Psoas muscle (tissue), 7 donors: ENCODE measurements at regions not wholly inside any gene's neighbourhood (a gene's known extent, or its start where the extent isn't known, plus 50 kb on each side); places are given as distances from the start of the nearest gene placed in this dataset.

Experiments
- ATAC-seq, 4 donors: fragments of 200-7000 bp; cut with Tn5 transposase; one replicate each; pipeline ENCODE4 v1.9.1; 2020; ENCODE audit warnings: moderate library complexity in 3 of 4, mild to moderate bottlenecking in 2 of 4
- DNase-seq, 2 donors: peaks; one replicate each; pipeline ENCODE4 v3.0.0-alpha.2; 2020
- H3K27ac ChIP-seq: fragments of 200-600 bp; one replicate; pipeline ENCODE4 v1.8.0; 2022
- H3K27me3 ChIP-seq, 3 donors: fragments of 200-600 bp in 1 of 3; one replicate each; pipeline versions ENCODE4 v1.6.1 to v1.8.0; 2013 to 2022; ENCODE audit warnings: low read length in 2 of 3, mild to moderate bottlenecking in 2 of 3, moderate library complexity in 1 of 3; ENCODE audit not compliant: insufficient read depth in 3 of 3
- H3K36me3 ChIP-seq, 2 donors: fragments of 200-600 bp in 1 of 2; one replicate each; pipeline versions ENCODE4 v1.6.1 to v1.8.0; 2013 to 2022; ENCODE audit warnings: low read depth in 1 of 2, mild to moderate bottlenecking in 1 of 2, moderate library complexity in 1 of 2; ENCODE audit not compliant: insufficient read depth in 1 of 2
- H3K4me1 ChIP-seq: fragments of 200-600 bp; one replicate; pipeline ENCODE4 v1.8.0; 2022
- H3K4me3 ChIP-seq: fragments of 200-600 bp; one replicate; pipeline ENCODE4 v1.8.0; 2022; ENCODE audit warnings: mild to moderate bottlenecking
- H3K9me3 ChIP-seq: fragments of 200-600 bp; one replicate; pipeline ENCODE4 v1.8.0; 2022
- WGBS, 3 donors: extraction: QIAGEN DNeasy Blood & Tissue Kit; methylation state at CpG; one replicate each; pipeline versions ENCODE4 v1.1.6 to v1.1.7; 2013; 5-methylcytosine and 5-hydroxymethylcytosine counted together
- intact Hi-C, 2 donors: fragments of 100-400 bp; cut with DNase I; formaldehyde crosslinking; loops; one replicate each; pipeline versions ENCODE4 v1.11.0 to v1.14.2; 2022
- TF ChIP-seq, protein P1 (sequence below): fragments of 200-600 bp; IDR thresholded peaks from one replicate; pipeline ENCODE4 v1.8.0; 2022; ENCODE audit warnings: antibody characterized with exemption
- donor health status: healthy with polysubstance abuse.
- donor health status: DM: no; HTN: no; CAD: no; lungs with moderate emphysema.
- donor health status: Bipolar disorder and iron deficiency.
- donor health status: healthy.
- donor health status: DM: yes; HTN: yes; CAD: no.
- donor health status: DM: no; HTN: no; CAD: no.
- donor health status: DM: yes; HTN: yes; CAD: no.

DNA sequence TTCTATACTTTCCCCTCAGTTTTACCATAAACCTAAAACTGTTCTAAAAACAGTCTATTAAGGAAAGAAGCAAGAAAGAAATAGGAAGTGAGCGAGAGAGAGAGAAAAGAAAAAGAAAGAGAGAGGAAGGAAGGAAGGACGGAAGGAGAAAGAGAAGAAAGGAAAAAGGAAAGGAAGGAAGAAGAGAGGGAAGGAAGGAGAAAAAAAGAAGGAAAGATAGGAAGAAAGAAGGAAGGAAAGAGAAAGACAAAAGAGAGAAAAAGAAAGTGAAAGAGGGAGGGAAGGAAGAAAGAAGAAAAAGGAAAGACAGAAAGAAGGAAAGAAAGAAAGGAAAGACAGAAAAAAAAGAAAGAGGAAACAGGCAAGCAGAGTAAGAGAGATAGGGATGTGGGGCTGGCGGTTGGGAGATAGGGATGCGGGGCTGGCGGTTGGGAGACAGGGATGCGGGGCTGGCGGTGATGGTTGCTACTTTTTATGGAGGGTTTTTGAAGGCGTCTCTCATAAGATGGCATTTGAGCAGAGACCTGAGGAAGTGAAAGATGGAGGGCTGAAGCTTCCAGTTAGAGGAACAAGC lies 70.4 kb upstream of the IRF2BP2 start:
- no peaks in the 10 kb centered on the region for H3K27me3 ChIP-seq
- TF ChIP-seq, protein P1, sequence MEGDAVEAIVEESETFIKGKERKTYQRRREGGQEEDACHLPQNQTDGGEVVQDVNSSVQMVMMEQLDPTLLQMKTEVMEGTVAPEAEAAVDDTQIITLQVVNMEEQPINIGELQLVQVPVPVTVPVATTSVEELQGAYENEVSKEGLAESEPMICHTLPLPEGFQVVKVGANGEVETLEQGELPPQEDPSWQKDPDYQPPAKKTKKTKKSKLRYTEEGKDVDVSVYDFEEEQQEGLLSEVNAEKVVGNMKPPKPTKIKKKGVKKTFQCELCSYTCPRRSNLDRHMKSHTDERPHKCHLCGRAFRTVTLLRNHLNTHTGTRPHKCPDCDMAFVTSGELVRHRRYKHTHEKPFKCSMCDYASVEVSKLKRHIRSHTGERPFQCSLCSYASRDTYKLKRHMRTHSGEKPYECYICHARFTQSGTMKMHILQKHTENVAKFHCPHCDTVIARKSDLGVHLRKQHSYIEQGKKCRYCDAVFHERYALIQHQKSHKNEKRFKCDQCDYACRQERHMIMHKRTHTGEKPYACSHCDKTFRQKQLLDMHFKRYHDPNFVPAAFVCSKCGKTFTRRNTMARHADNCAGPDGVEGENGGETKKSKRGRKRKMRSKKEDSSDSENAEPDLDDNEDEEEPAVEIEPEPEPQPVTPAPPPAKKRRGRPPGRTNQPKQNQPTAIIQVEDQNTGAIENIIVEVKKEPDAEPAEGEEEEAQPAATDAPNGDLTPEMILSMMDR: no peak
- H3K4me1 ChIP-seq: peaks cover 18% of the 10 kb centered on the region
- no peak overlapping the region for H3K4me3 ChIP-seq
- WGBS, 3 donors: 96 to 99% (median 98%) methylated on average over 8 of the region's 8 CpGs
- no peak overlapping the region for H3K27ac ChIP-seq
- no peak for ATAC-seq
- H3K36me3 ChIP-seq: no peaks in the 10 kb centered on the region
- DNase-seq: no peak
- intact Hi-C loops: loop anchor here (5.0 kb wide), 2 partner anchors 53 to 63 kb away; no protein-coding TSS in a partner anchor
- no peaks in the 10 kb centered on the region for H3K9me3 ChIP-seq

DNA sequence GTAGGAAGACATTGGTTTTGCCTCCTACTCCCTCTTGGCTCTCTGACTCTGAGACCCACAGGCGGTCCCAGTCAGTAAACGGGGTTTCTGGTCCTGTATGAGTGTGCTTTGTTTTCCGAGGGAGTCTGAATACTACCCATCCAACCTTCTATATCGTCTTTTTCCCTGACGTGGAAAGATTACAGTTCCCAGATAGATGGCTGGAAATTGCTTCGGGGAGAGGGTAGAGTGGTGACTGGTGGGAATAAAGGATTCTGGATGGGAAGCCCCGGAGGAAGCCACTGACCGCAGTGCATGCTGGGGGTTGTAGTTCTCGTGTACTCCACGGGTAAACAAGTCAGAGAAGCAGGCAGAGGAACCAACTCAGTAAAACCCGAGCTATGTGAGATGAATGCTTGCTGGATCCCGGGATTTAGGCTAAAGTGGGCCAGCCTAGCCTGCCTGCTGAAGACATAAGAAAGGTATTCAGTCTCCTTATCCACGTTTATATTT lies 66.2 kb upstream of the IRF2BP2 start:
- intact Hi-C loops: no loop called here
- peaks cover 6% of the 10 kb centered on the region for H3K4me1 ChIP-seq
- 1 to 9% (median 3%) methylated on average over 13 of the region's 13 CpGs for WGBS, 3 donors
- ATAC-seq (peak; percentile 90 to 98 (median 93)), DNase-seq (peak; percentile 85 to 87)
- no peaks in the 10 kb centered on the region for H3K36me3 ChIP-seq
- TF ChIP-seq, protein P1: no peak
- peak overlapping the region; percentile 78 for H3K27ac ChIP-seq
- no peaks in the 10 kb centered on the region for H3K27me3 ChIP-seq
- H3K4me3 ChIP-seq: peak overlapping the region; percentile 71
- H3K9me3 ChIP-seq: no peaks in the 10 kb centered on the region

DNA sequence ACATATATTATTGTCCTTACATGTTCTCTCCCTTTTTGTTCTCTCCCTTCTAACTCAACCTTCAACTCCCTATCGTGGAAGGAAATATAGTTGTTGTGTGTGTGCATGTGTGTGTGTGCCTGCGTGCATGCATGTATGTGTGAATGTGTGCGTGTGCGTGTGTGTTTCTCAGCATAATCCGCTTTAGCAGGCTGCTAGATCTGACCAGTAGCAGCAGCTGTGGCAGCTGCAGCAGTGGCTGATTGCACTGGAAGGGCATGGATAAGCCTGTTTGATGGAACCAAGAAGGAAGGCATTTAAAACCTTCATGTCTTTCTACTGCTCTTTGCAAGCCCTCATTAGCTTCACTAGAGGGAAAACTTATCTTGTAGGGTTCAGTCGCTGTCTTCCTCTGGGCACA lies 65.6 kb upstream of the IRF2BP2 start:
- no peaks in the 10 kb centered on the region for H3K9me3 ChIP-seq
- H3K36me3 ChIP-seq: no peaks in the 10 kb centered on the region
- ATAC-seq: peak; percentile 32 to 61 (median 47)
- DNase-seq: no peak
- H3K27ac ChIP-seq: peak overlapping the region; percentile 78
- H3K27me3 ChIP-seq: no peaks in the 10 kb centered on the region
- TF ChIP-seq, protein P1: no peak
- H3K4me3 ChIP-seq: peak overlapping the region; percentile 71
- peaks cover 6% of the 10 kb centered on the region for H3K4me1 ChIP-seq
- 24 to 51% (median 42%) methylated on average over 6 of the region's 6 CpGs for WGBS, 3 donors
- intact Hi-C loops: no loop called here

DNA sequence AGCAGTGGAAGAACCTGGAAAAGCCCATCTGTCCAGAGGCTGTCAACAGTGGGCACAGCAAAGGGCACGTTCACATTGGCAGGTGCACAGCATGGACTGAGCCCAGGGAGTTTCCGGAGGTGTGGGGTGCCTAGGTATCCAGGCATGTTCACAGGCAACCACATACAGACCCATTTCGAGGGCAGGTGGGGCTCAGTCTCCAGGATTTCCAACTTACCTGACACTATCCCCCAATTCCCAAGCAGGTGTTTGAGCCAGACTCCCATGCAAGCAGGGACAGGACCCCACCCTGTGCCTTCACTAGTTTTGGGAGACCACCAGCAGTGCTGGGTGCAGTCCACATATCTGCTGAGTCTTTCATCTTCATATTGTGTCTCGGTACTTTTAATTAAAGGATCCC lies 65.0 kb upstream of the IRF2BP2 start:
- Histone ChIP-seq H3K27ac (no peak overlapping the region), H3K36me3 (no peaks in the 10 kb centered on the region), H3K9me3 (no peaks in the 10 kb centered on the region), H3K4me1 (peaks cover 6% of the 10 kb centered on the region), H3K4me3 (no peak overlapping the region), H3K27me3 (no peaks in the 10 kb centered on the region)
- intact Hi-C loops: no loop called here
- DNase-seq (no peak), ATAC-seq (peak in 1 of 4 donors; percentile 15)
- WGBS, 3 donors: 66 to 83% (median 70%) methylated on average over 4 of the region's 4 CpGs
- TF ChIP-seq, protein P1: no peak
